Body of pancreas (tissue), 4 donors: ENCODE measurements at regions not wholly inside any gene's neighbourhood (a gene's known extent, or its start where the extent isn't known, plus 50 kb on each side); places are given as distances from the start of the nearest gene placed in this dataset.

Experiments used
- CTCF ChIP-seq, 7 experiments: fragments of 450-650 bp in 4 of 7; fragments of 200-600 bp in 3 of 7; sonication (generic) in 3 of 7; IDR thresholded peaks; one replicate each; pipeline ENCODE4 v1.5.1; 2016 to 2019; ENCODE audit warnings: antibody characterized with exemption in 7 of 7
- POLR2A ChIP-seq, 3 donors: fragments of 450-650 bp; IDR thresholded peaks; one replicate each; pipeline ENCODE4 v1.6.1; 2016; ENCODE audit warnings: antibody characterized with exemption in 3 of 3, mild to moderate bottlenecking in 2 of 3

GRCh38 chr12:113532292-113532691, 60.6 kb upstream of the LHX5 start:
- no peak for TF ChIP-seq CTCF (IDR thresholded peaks at IDR 0.05)
- TF ChIP-seq POLR2A (IDR thresholded peaks at IDR 0.05): no peak
